ENCODE measurements at regions not wholly inside any gene's neighbourhood (a gene's known extent, or its start where the extent isn't known, plus 50 kb on each side); places are given as distances from the start of the nearest gene placed in this dataset.

GRCh38 chr4:28784188-28784587 lies 1923.5 kb downstream of the STIM2 start:
- Histone ChIP-seq H3K9me2 (ENCODE audit: insufficient read depth) (no peaks in the 10 kb centered on the region), H4K20me1 (ENCODE audit: insufficient read depth) (no peaks in the 10 kb centered on the region; the same call in 1 of the 2 replicates), H3K4me1 (replicated peaks; ENCODE audit: insufficient read depth) (no peaks in the 10 kb centered on the region), H3K4me3 (no peak overlapping the region), H3K27me3 (ENCODE audit: insufficient read depth, low read depth) (no peaks in the 10 kb centered on the region), H3K79me2 (ENCODE audit: low read depth) (no peaks in the 10 kb centered on the region), H3K4me2 (no peak overlapping the region), H3K9me3 (ENCODE audit: insufficient read depth, low read depth) (no peaks in the 10 kb centered on the region), H3K36me3 (ENCODE audit: low read depth) (no peaks in the 10 kb centered on the region), H2AFZ (no peak overlapping the region), H3K27ac (no peak overlapping the region), H3F3A (ENCODE audit: insufficient read depth, low read depth) (no peaks in the 10 kb centered on the region)
- ChIA-PET POLR2A (ENCODE audit: unreplicated experiment) (no interaction called here), CTCF (no interaction called here)
- BruUV-seq (replicated peaks), result no TSS peak
- no peak for TF ChIP-seq CTCF (conservative IDR thresholded peaks at IDR 0.05)
- TF ChIP-seq EZH2 (IDR thresholded peaks at IDR 0.05; ENCODE audit: low read depth), result no peak
- DNase-seq, result no peak
- intact Hi-C loops (cut with micrococcal nuclease; ENCODE audit: unreplicated experiment), result no loop called here

- no peak overlapping the region for H3K27ac ChIP-seq
- intact Hi-C loops (cut with micrococcal nuclease; ENCODE audit: unreplicated experiment), result no loop called here
- no peak for DNase-seq
- TF ChIP-seq EZH2 (IDR thresholded peaks at IDR 0.05; ENCODE audit: low read depth) (no peak), CTCF (conservative IDR thresholded peaks at IDR 0.05) (no peak)
- no peaks in the 10 kb centered on the region for H3K27me3 ChIP-seq (ENCODE audit: insufficient read depth, low read depth)
- H2AFZ ChIP-seq, result no peak overlapping the region
- H3K79me2 ChIP-seq (ENCODE audit: low read depth), result no peaks in the 10 kb centered on the region
- ChIA-PET CTCF (no interaction called here), POLR2A (ENCODE audit: unreplicated experiment) (no interaction called here)
- no peaks in the 10 kb centered on the region for H3K9me2 ChIP-seq (ENCODE audit: insufficient read depth)
- no peaks in the 10 kb centered on the region for H3K9me3 ChIP-seq (ENCODE audit: insufficient read depth, low read depth)
- no peaks in the 10 kb centered on the region for H3F3A ChIP-seq (ENCODE audit: insufficient read depth, low read depth)
- H4K20me1 ChIP-seq (ENCODE audit: insufficient read depth), result no peaks in the 10 kb centered on the region; the same call in 1 of the 2 replicates
- no peaks in the 10 kb centered on the region for H3K36me3 ChIP-seq (ENCODE audit: low read depth)
- BruUV-seq (replicated peaks), result no TSS peak
- no peak overlapping the region for H3K4me3 ChIP-seq
- no peaks in the 10 kb centered on the region for H3K4me1 ChIP-seq (replicated peaks; ENCODE audit: insufficient read depth)
- no peak overlapping the region for H3K4me2 ChIP-seq
Measured at GRCh38 chr4:28787947-28788346, 1927.3 kb downstream of the STIM2 start.

GRCh38 chr4:28788929-28789490 lies 1928.4 kb downstream of the STIM2 start:
- no peak overlapping the region for H3K4me3 ChIP-seq
- no peak for DNase-seq
- no peak overlapping the region for H3K27ac ChIP-seq
- ChIA-PET POLR2A (ENCODE audit: unreplicated experiment) (no interaction called here), CTCF (no interaction called here)
- H2AFZ ChIP-seq, result no peak overlapping the region
- no peaks in the 10 kb centered on the region for H3K27me3 ChIP-seq (ENCODE audit: insufficient read depth, low read depth)
- BruUV-seq (replicated peaks), result no TSS peak
- no peaks in the 10 kb centered on the region for H4K20me1 ChIP-seq (ENCODE audit: insufficient read depth)
- no peaks in the 10 kb centered on the region for H3K9me2 ChIP-seq (ENCODE audit: insufficient read depth)
- intact Hi-C loops (cut with micrococcal nuclease; ENCODE audit: unreplicated experiment), result no loop called here
- no peak overlapping the region for H3K4me2 ChIP-seq
- no peaks in the 10 kb centered on the region for H3K4me1 ChIP-seq (replicated peaks; ENCODE audit: insufficient read depth)
- no peaks in the 10 kb centered on the region for H3K79me2 ChIP-seq (ENCODE audit: low read depth)
- no peaks in the 10 kb centered on the region for H3F3A ChIP-seq (ENCODE audit: insufficient read depth, low read depth)
- H3K36me3 ChIP-seq (ENCODE audit: low read depth), result no peaks in the 10 kb centered on the region
- TF ChIP-seq EZH2 (IDR thresholded peaks at IDR 0.05; ENCODE audit: low read depth), result no peak
- TF ChIP-seq CTCF (conservative IDR thresholded peaks at IDR 0.05), result no peak
- no peaks in the 10 kb centered on the region for H3K9me3 ChIP-seq (ENCODE audit: insufficient read depth, low read depth)
